Endothelial cell of umbilical vein (primary cell): ENCODE measurements at regions not wholly inside any gene's neighbourhood (a gene's known extent, or its start where the extent isn't known, plus 50 kb on each side); places are given as distances from the start of the nearest gene placed in this dataset.

Experiments
- BruUV-seq: library from RNA; stranded (reverse); fragments of 400-500 nt; replicated peaks from 2 replicates; lab custom pipeline; 2021; lab: Mats Ljungman, UMichigan
- CTCF ChIA-PET: fragments of 300-600, 350-600 bp; sonication (Branson Sonifier 250); formaldehyde crosslinking; loops from one replicate; lab custom pipeline; 2021; ENCODE audit warnings: antibody characterized with exemption, inconsistent platforms; lab: Charles Lee
- POLR2A ChIA-PET: fragments of 300-600, 350-600 bp; sonication (Branson Sonifier 250); formaldehyde crosslinking; loops from one replicate; lab custom pipeline; 2021; ENCODE audit warnings: antibody characterized with exemption, inconsistent platforms; lab: Charles Lee
- DNase-seq: peaks from one replicate; pipeline ENCODE4 v3.0.0-alpha.2; 2011; ENCODE audit warnings: low read depth, low spot score
- FAIRE-seq: peaks from 2 replicates; lab custom pipeline; 2011; peaks lifted over from hg19 to GRCh38; lab: Jason Lieb, UNC
- H2AFZ ChIP-seq: 2 replicates; pipeline ENCODE4 v1.6.0; 2012; ENCODE audit warnings: low read depth, low read length, control low read depth, inconsistent platforms
- H3K27ac ChIP-seq: 2 replicates; pipeline ENCODE4 v1.5.1; 2011; ENCODE audit warnings: low read depth, mild to moderate bottlenecking, control low read depth, low read length, moderate library complexity; ENCODE audit not compliant: insufficient read depth
- H3K27me3 ChIP-seq, 2 experiments: 2 replicates each; pipeline versions ENCODE4 v1.6.0 to v1.6.1; 2011; ENCODE audit warnings: low read length in 2 of 2, mixed read lengths in 1 of 2; ENCODE audit not compliant: control insufficient read depth in 2 of 2, insufficient read depth in 2 of 2
- H3K36me3 ChIP-seq, 2 experiments: 2 replicates in 1 of 2; 3 replicates in 1 of 2; pipeline ENCODE4 v1.5.1; 2011; ENCODE audit warnings: low read length in 2 of 2, mild to moderate bottlenecking in 1 of 2, moderate library complexity in 1 of 2; ENCODE audit not compliant: control insufficient read depth in 2 of 2, insufficient read depth in 2 of 2; ENCODE audit errors: extremely low read depth in 1 of 2
- H3K4me1 ChIP-seq: 3 replicates; pipeline ENCODE4 v1.5.1; 2011; ENCODE audit warnings: mild to moderate bottlenecking, low read length; ENCODE audit not compliant: control insufficient read depth, insufficient read depth; ENCODE audit errors: extremely low read depth
- H3K4me2 ChIP-seq: 2 replicates; pipeline ENCODE4 v1.6.1; 2011; ENCODE audit warnings: low read length, control low read depth, mixed read lengths; ENCODE audit not compliant: insufficient read depth
- H3K4me3 ChIP-seq, 3 experiments: fragments of 200-600 bp in 1 of 3; sonication (generic), shearing (Covaris generic) in 1 of 3; replicated peaks in 1 of 3; 2 replicates each; pipeline ENCODE4 v1.5.1; 2011 to 2016; ENCODE audit warnings: control low read depth in 3 of 3, low read length in 3 of 3, mild to moderate bottlenecking in 2 of 3, inconsistent platforms in 1 of 3, low read depth in 1 of 3, moderate library complexity in 1 of 3; ENCODE audit not compliant: insufficient read depth in 1 of 3
- H3K79me2 ChIP-seq: 2 replicates; pipeline ENCODE4 v1.6.0; 2012; ENCODE audit warnings: low read length, inconsistent platforms; ENCODE audit not compliant: control insufficient read depth, insufficient read depth
- H3K9ac ChIP-seq: replicated peaks from 2 replicates; pipeline ENCODE3; 2011; ENCODE audit warnings: low read length, control low read depth; ENCODE audit not compliant: insufficient read depth; ENCODE audit errors: extremely low read depth
- H3K9me1 ChIP-seq: replicated peaks from 3 replicates; pipeline ENCODE4 v1.6.0; 2011; ENCODE audit warnings: mild to moderate bottlenecking, low read length; ENCODE audit not compliant: control insufficient read depth, insufficient read depth; ENCODE audit errors: extremely low read depth
- H3K9me3 ChIP-seq: replicated peaks from 2 replicates; pipeline ENCODE4 v1.5.1; 2012; ENCODE audit warnings: low read length, inconsistent platforms; ENCODE audit not compliant: control insufficient read depth, insufficient read depth
- H4K20me1 ChIP-seq: replicated peaks from 2 replicates; pipeline ENCODE3; 2011; ENCODE audit warnings: mild to moderate bottlenecking, low read length; ENCODE audit not compliant: control insufficient read depth, insufficient read depth; ENCODE audit errors: extremely low read depth
- EZH2 ChIP-seq: IDR thresholded peaks from 2 replicates; pipeline ENCODE4 v1.6.1; 2012; ENCODE audit warnings: borderline replicate concordance, low read depth, mild to moderate bottlenecking, moderate library complexity, low read length, inconsistent platforms; ENCODE audit not compliant: severe bottlenecking
- FOS ChIP-seq: IDR thresholded peaks from 2 replicates; pipeline ENCODE4 v1.6.1; 2011; ENCODE audit warnings: mild to moderate bottlenecking, low read length, moderate library complexity, borderline replicate concordance; ENCODE audit not compliant: insufficient read depth
- JUN ChIP-seq: IDR thresholded peaks from 2 replicates; pipeline ENCODE4 v1.6.1; 2011; ENCODE audit warnings: borderline replicate concordance, low read depth; ENCODE audit not compliant: insufficient read length, insufficient read depth
- MAX ChIP-seq: IDR thresholded peaks from 2 replicates; pipeline ENCODE4 v1.6.1; 2011; ENCODE audit not compliant: insufficient read depth, insufficient read length
- MYC ChIP-seq: IDR thresholded peaks from one replicate; pipeline ENCODE4 v1.6.1; 2011; ENCODE audit warnings: mild to moderate bottlenecking, low read depth, low read length
- POLR2A ChIP-seq: IDR thresholded peaks from 2 replicates; pipeline ENCODE4 v1.6.1; 2012; ENCODE audit warnings: low read depth, mild to moderate bottlenecking, control low read depth, low read length
- POLR2AphosphoS5 ChIP-seq: IDR thresholded peaks from 2 replicates; pipeline ENCODE4 v1.6.1; 2012; ENCODE audit warnings: low read depth, mild to moderate bottlenecking, control low read depth, low read length, moderate library complexity; ENCODE audit not compliant: insufficient read depth
- dilution Hi-C: fragments of 300-500 bp; cut with MboI; formaldehyde crosslinking; loops from one replicate; pipeline ENCODE4 v1.15.0; 2019; ENCODE audit warnings: low sequenced_read_pairs; ENCODE audit not compliant: extremely low pct_ligation_motif_present
- intact Hi-C: fragments of 100-400 bp; cut with micrococcal nuclease; formaldehyde crosslinking; loops from one replicate; pipeline ENCODE4 v1.10.0; 2022
- TF ChIP-seq, protein P1 (sequence below), 2 donors: IDR thresholded peaks; 1 replicate in 1 of 2; 2 replicates in 1 of 2; pipeline ENCODE4 v1.5.1; 2011; ENCODE audit warnings: low read length in 2 of 2, mild to moderate bottlenecking in 2 of 2, moderate library complexity in 2 of 2, control low read depth in 1 of 2, inconsistent platforms in 1 of 2, low read depth in 1 of 2; ENCODE audit not compliant: insufficient read depth in 1 of 2; ENCODE audit errors: extremely low read depth in 1 of 2

DNA sequence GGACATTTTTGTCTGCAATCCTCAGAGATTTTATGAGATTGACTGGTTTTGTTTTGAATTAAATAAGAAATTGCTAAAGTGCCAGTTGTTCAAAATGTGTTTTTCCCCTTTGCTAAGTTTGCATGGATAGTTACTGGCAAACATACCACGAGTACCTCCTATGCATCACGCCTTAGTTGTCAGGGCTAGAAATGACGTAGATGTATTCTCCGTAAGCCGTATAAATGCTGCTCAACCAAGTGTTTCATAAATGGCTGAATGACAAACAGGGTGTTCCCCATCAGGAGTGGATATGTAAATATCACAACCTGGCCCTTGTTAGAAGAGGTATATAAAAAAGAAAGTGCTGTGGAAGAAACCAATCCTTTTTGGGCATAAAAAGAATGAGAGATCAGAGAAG is 341.1 kb upstream of the ZFP64 start:
- dilution Hi-C loops (no loop called here), intact Hi-C loops (no loop called here)
- CTCF ChIA-PET, result no interaction called here
- TF ChIP-seq POLR2A (no peak), FOS (no peak), JUN (no peak), MAX (no peak), EZH2 (no peak), MYC (no peak), POLR2AphosphoS5 (no peak)
- TF ChIP-seq, protein P1, sequence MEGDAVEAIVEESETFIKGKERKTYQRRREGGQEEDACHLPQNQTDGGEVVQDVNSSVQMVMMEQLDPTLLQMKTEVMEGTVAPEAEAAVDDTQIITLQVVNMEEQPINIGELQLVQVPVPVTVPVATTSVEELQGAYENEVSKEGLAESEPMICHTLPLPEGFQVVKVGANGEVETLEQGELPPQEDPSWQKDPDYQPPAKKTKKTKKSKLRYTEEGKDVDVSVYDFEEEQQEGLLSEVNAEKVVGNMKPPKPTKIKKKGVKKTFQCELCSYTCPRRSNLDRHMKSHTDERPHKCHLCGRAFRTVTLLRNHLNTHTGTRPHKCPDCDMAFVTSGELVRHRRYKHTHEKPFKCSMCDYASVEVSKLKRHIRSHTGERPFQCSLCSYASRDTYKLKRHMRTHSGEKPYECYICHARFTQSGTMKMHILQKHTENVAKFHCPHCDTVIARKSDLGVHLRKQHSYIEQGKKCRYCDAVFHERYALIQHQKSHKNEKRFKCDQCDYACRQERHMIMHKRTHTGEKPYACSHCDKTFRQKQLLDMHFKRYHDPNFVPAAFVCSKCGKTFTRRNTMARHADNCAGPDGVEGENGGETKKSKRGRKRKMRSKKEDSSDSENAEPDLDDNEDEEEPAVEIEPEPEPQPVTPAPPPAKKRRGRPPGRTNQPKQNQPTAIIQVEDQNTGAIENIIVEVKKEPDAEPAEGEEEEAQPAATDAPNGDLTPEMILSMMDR (IDR thresholded peaks at IDR 0.05; ENCODE audit: extremely low read depth in 1 of 2, insufficient read depth in 1 of 2, low read depth in 1 of 2, low read length in 2 of 2), result no peak
- no peaks in the 10 kb centered on the region for H3K36me3 ChIP-seq
- no peaks in the 10 kb centered on the region for H4K20me1 ChIP-seq
- H3K9ac ChIP-seq, result no peak overlapping the region
- H2AFZ ChIP-seq, result no peak overlapping the region
- no peak for DNase-seq
- H3K79me2 ChIP-seq, result no peaks in the 10 kb centered on the region
- no peak for FAIRE-seq
- no peak overlapping the region for H3K4me3 ChIP-seq
- BruUV-seq, result no TSS peak
- POLR2A ChIA-PET, result no interaction called here
- H3K4me1 ChIP-seq, result no peaks in the 10 kb centered on the region
- no peaks in the 10 kb centered on the region for H3K27me3 ChIP-seq
- H3K4me2 ChIP-seq, result no peak overlapping the region
- no peak overlapping the region for H3K27ac ChIP-seq
- H3K9me3 ChIP-seq, result no peaks in the 10 kb centered on the region
- H3K9me1 ChIP-seq, result no peaks in the 10 kb centered on the region
